ENCODE measurements at regions not wholly inside any gene's neighbourhood (a gene's known extent, or its start where the extent isn't known, plus 50 kb on each side); places are given as distances from the start of the nearest gene placed in this dataset.

- TF ChIP-seq ZFP30 (CRISPR knock-in tag; IDR thresholded peaks at IDR 0.05) = no peak
- no peak for TF ChIP-seq SNAI2 (CRISPR knock-in tag; IDR thresholded peaks at IDR 0.05)
- no peak for TF ChIP-seq OSR1 (CRISPR knock-in tag; IDR thresholded peaks at IDR 0.05)
- no peak for TF ChIP-seq PATZ1 (CRISPR knock-in tag; IDR thresholded peaks at IDR 0.05; ENCODE audit: borderline replicate concordance)
- no peak for TF ChIP-seq ZNF70 (CRISPR knock-in tag; IDR thresholded peaks at IDR 0.05)
- no peak for TF ChIP-seq POU6F1 (CRISPR knock-in tag; IDR thresholded peaks at IDR 0.05; ENCODE audit: borderline replicate concordance, low read depth)
- no peak for TF ChIP-seq ZNF8 (CRISPR knock-in tag; IDR thresholded peaks at IDR 0.05)
- TF ChIP-seq CREB5 (CRISPR knock-in tag; IDR thresholded peaks at IDR 0.05; ENCODE audit: low read depth) = no peak
- peak; percentile 35; the same call in 1 of the 2 replicates for TF ChIP-seq ISL1 (CRISPR knock-in tag; IDR thresholded peaks at IDR 0.05)
Observed at GRCh38 chr18:61189376-61189775, 143.9 kb upstream of the CDH20 start.

Measured in SK-N-SH treated with all-trans-retinoic acid at 6 μM for 48 hours (cell line).